ENCODE measurements at regions not wholly inside any gene's neighbourhood (a gene's known extent, or its start where the extent isn't known, plus 50 kb on each side); places are given as distances from the start of the nearest gene placed in this dataset.

GRCh38 chr2:7692657-7693161, 775.5 kb downstream of the RNF144A start:
- TF ChIP-seq YY1 (IDR thresholded peaks at IDR 0.05; ENCODE audit: low read depth), result no peak
- no peak for TF ChIP-seq EP300 (IDR thresholded peaks at IDR 0.05; ENCODE audit: borderline replicate concordance)
- TF ChIP-seq USF1 (IDR thresholded peaks at IDR 0.05), result no peak
- no peak for TF ChIP-seq MAX (IDR thresholded peaks at IDR 0.05)
- TF ChIP-seq REST (IDR thresholded peaks at IDR 0.05; ENCODE audit: low read depth), result no peak
- TF ChIP-seq TAF1 (IDR thresholded peaks at IDR 0.05; ENCODE audit: low read depth), result no peak
- no peak for TF ChIP-seq RAD21 (IDR thresholded peaks at IDR 0.05; ENCODE audit: low read depth)
- no peak for TF ChIP-seq CEBPB (IDR thresholded peaks at IDR 0.05)
